GM19193 (cell line): ENCODE measurements at regions not wholly inside any gene's neighbourhood (a gene's known extent, or its start where the extent isn't known, plus 50 kb on each side); places are given as distances from the start of the nearest gene placed in this dataset.

ENCODE experiments used
- POLR2A ChIP-seq: IDR thresholded peaks from 4 replicates; pipeline ENCODE4 v1.6.1; 2011; ENCODE audit not compliant: insufficient read depth, insufficient read length; ENCODE audit errors: extremely low read depth

DNA sequence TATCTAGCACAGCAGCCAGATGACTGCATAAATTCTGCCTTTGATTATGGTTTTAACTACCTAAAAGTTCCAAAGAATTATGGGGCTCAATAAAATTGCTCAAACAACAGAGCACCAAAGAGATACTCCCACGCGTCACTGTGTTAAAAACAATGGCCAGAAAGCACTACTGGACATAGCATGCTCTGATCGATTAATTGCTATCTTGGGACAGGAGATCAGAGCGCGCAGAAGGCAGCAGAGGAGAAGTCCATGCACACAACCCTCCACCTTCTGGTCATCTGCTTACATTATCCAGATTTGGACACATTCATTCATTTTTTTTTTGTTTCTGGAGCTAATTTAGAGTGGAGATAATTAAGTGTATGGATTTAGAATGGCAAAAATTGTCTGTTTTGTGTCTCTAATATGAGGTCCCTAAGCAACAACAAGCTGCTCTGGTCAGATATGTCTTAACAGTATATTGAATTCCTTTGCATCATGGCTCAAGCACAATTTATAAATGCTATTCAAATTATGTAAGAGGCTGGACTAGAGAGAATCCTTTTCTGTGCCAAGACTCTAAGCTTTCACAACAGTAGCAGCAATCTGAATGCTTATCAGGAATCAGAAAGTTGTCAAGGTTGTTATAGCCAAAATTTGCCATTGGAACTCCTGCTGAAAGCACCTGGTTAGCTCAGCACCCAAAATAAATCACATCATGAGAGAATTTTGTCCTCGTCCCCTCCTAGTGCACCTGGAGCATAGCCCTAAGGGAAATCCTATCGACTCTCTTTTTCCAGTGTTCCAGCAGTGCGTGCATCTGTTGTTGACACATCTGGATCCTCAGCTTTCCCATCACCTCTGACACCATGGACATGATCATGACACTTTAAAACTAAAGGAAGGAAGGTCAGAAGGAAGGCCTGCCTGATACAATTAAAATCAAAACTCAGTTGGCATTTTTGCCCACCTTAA is 98.6 kb upstream of the HMHB1 start:
- no peak for TF ChIP-seq POLR2A

GRCh38 chr5:143708672-143709071 is 103.3 kb upstream of the HMHB1 start:
- TF ChIP-seq POLR2A: no peak

DNA sequence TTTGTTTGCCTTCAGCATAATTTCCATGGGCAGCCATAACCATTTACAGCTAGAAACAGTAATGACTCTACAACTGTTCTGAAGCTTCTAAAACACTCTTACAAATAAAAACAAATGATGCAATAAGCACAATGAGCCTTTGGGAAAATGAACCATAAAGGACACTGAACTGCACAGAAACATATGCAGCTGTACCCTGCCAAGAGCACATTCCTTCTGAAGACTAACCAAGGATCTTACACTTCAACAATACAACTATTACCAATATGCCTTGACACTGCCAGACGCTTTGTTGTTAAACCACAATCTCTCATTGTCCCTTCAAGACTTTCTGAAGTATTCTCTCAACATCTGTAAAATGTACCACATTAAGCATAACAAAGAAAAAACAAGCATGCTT is 104.2 kb upstream of the HMHB1 start:
- TF ChIP-seq POLR2A: no peak

DNA sequence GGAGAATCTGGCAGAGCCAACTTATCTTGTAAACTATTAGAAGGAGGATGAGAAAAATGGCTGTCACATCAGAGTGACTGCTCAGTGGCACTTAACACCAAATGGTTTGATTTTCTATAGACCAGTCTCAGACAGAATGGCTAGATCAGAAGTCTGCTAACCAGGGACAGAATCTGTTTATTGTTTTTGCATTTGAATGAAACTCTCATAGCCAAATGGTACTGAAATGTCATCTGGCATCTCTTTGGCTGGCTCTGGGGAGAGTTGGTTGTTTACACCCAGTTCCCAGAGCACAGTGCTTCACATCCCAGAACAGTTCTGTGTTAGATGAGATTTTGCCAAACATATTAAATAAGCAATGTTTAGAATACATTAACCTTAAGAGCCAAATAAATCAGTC is 106.6 kb upstream of the HMHB1 start:
- no peak for TF ChIP-seq POLR2A

GRCh38 chr5:143703659-143704058 is 108.3 kb upstream of the HMHB1 start:
- no peak for TF ChIP-seq POLR2A

DNA sequence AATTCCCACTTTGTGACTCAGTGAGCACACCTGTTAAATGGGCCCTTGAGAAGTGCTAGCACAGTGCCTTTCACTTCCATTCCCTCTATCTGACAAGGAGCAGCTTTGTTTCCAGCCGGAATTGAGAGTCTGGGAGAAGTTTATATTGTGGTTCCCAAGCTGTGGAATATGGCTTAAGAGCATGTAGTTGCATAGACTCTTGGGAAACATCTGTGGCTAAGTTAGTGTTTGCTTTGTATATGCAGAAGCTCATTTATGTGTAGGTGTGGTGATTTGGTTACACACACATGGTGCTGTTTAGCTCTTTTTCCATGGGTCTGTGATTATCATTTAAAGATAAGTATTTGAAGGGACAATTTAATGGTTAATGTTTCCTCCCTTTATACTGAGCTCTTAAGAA is 110.5 kb upstream of the HMHB1 start:
- TF ChIP-seq POLR2A: no peak

- no peak for TF ChIP-seq POLR2A
Measured at GRCh38 chr5:143700994-143701393, 111.0 kb upstream of the HMHB1 start.

DNA sequence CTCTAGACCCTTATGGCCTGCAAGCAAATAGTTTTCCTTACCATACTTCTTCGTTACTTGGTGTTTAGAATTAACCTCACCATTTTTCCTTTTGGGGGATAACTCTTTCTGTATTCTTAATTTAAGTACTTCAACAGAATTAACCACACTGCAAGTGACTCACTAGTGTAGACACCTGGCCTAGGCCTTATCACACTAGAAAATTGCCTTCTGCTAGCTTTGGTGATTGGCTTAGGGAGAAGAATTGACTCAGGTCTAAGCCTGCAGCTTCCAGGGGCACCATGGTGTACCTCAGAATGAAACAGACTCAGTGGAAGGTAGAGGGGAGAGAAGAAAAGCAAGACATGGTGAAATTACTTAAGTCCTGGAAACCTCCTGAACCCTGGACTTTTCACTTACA is 112.8 kb upstream of the HMHB1 start:
- TF ChIP-seq POLR2A: no peak

- TF ChIP-seq POLR2A: no peak
Measured at GRCh38 chr5:143698574-143698973, 113.4 kb upstream of the HMHB1 start.

DNA sequence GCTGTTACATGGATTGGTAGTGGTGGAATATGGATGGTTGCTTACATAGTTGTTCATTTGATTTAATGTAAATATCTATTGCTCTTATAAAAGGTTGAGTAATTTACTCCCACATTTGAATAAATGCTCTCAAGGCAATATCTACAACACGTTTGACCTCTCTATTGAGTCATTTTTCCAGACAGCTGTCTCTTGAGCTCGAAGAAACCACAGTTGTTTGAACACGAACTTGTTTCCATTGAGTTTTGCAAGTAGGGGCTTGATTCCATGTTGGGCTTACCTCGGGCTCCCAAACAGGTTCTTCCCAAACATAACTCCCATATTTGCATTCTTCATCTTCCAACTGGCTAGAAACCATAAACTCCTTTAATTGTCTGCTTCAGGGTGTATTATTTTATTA is 115.0 kb upstream of the HMHB1 start:
- TF ChIP-seq POLR2A: no peak

GRCh38 chr5:143695941-143696340 is 116.0 kb upstream of the HMHB1 start:
- TF ChIP-seq POLR2A: no peak

DNA sequence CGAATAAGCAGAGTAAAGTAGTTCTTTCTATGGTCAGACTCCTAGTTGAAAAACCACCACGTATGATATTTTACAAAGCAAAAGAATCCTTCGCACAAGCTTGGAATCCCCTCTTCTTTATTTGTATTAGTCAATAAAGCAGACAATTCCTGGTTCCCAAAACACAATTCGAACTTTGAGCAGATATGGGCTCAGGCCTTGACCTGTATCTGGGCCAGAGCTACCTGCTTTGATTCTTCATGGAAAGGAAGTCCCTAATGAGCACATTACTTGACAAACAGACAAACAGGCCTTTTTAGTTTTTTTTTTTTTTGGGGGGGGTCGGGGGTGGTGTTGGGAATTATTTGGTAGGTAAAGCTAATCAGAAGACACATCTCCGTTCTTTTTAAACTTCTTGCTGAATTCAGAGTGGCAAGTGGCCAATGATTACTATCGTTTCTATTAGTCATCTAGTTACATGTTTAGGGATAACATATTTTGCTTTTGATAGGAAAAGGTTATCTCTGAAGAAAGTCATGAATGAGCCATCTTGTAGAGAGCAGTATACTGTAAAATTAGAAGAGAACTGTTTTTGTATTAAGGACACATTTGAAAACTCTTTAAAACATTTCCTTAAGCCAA is 116.6 kb upstream of the HMHB1 start:
- no peak for TF ChIP-seq POLR2A

DNA sequence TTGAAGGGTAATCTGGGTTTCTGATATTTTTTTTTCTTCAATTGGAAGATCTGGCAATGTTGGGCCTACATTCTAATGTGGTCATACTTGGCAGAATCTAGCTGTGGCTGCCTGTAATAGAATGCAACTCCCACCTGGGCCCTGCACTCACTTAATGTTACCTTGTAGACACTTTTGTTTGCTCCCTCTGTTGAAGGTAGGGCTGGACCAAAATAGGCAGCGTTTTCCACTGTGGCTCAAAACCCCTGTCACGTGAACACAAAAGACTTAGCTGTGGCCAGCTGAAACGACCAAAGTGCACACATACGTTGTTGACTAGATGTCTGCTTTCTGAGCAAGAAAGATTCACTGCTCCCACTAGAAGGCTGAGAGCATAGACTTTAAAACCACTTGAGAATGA is 117.6 kb upstream of the HMHB1 start:
- TF ChIP-seq POLR2A: no peak

- no peak for TF ChIP-seq POLR2A
Measured at GRCh38 chr5:143693651-143694252, 118.2 kb upstream of the HMHB1 start.

DNA sequence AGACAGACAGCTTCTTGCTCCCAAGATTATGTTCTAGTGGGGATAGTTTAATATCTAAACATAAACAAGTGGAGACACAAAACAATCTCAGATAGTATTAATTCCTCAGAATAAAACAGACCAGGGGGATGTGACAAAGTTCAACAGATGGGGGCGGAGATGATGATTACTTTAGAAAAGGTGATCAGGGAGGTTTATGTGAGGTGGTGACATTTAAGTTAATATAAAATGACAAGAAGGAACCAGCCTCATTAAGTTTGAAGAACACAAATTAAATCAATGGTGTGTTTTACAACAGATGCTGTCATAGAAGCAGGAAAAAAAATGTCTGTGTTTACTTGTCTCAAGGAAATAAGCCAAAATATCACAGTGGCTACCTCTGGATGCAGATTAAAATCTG is 119.6 kb upstream of the HMHB1 start:
- no peak for TF ChIP-seq POLR2A

GRCh38 chr5:143691945-143692290 is 120.0 kb upstream of the HMHB1 start:
- no peak for TF ChIP-seq POLR2A

DNA sequence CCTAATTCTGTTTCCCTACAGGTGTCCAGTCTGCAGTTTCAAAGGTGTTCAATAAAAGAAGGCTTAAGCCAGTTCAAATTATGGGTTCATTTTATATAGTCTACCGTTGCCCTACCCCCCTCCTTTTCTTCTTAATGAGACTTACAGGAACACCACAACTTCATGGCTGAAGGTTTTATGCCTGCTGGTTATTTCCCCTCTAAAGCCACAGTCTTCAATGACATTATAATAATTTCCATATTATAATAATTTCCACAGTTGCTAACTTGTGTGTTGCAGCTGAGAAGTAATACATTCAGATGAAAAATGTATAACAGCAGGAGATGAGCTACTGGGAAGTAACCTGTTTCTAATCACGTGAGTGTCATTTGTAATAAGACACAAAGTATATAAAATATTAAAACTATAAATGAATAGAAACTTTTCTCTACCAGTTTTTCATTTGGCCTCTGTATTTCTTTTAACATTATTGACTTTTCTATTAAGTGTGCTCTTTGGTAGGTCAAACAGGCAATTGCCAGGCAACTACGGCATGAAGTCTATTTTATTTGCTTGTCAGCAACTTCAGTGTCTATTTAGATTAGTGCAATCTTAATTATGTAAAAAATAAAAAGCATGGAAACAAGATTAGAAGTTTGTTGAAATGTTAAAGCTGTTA is 120.5 kb upstream of the HMHB1 start:
- no peak for TF ChIP-seq POLR2A
